H1 (cell line): ENCODE measurements at regions not wholly inside any gene's neighbourhood (a gene's known extent, or its start where the extent isn't known, plus 50 kb on each side); places are given as distances from the start of the nearest gene placed in this dataset.

Experiments used
- BRCA1 ChIP-seq: IDR thresholded peaks from 2 replicates; pipeline ENCODE4 v1.6.1; 2012; ENCODE audit warnings: low read depth, low read length, improper control_type of control experiment
- CTBP2 ChIP-seq: IDR thresholded peaks from 2 replicates; pipeline ENCODE4 v1.7.0; 2011; ENCODE audit warnings: borderline replicate concordance, mild to moderate bottlenecking, moderate library complexity, mixed read lengths, low read length; ENCODE audit not compliant: insufficient read depth, insufficient read length
- GABPA ChIP-seq: IDR thresholded peaks from 2 replicates; pipeline ENCODE4 v1.6.1; 2011; ENCODE audit warnings: mild to moderate bottlenecking, low read length, moderate library complexity, borderline replicate concordance; ENCODE audit not compliant: insufficient read depth
- KDM1A ChIP-seq: fragments of 200-600, 300-600 bp; sonication (generic); IDR thresholded peaks from 2 replicates; pipeline ENCODE4 v1.7.1; 2016; ENCODE audit warnings: mild to moderate bottlenecking, low read length, borderline replicate concordance
- RFX5 ChIP-seq: IDR thresholded peaks from 2 replicates; pipeline ENCODE4 v1.6.1; 2011; ENCODE audit warnings: low read depth, low read length, improper control_type of control experiment, borderline replicate concordance
- TF ChIP-seq, protein P1 (sequence below): IDR thresholded peaks from 2 replicates; pipeline ENCODE4 v1.6.1; 2012; ENCODE audit warnings: low read length, inconsistent platforms

- TF ChIP-seq CTBP2 (no peak), GABPA (no peak), KDM1A (no peak), RFX5 (no peak), BRCA1 (no peak)
- TF ChIP-seq, protein P1, sequence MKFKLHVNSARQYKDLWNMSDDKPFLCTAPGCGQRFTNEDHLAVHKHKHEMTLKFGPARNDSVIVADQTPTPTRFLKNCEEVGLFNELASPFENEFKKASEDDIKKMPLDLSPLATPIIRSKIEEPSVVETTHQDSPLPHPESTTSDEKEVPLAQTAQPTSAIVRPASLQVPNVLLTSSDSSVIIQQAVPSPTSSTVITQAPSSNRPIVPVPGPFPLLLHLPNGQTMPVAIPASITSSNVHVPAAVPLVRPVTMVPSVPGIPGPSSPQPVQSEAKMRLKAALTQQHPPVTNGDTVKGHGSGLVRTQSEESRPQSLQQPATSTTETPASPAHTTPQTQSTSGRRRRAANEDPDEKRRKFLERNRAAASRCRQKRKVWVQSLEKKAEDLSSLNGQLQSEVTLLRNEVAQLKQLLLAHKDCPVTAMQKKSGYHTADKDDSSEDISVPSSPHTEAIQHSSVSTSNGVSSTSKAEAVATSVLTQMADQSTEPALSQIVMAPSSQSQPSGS = no peak
Measured at GRCh38 chr14:49189375-49189774, 396.8 kb downstream of the RPS29 start (continued).
